ENCODE measurements at regions not wholly inside any gene's neighbourhood (a gene's known extent, or its start where the extent isn't known, plus 50 kb on each side); places are given as distances from the start of the nearest gene placed in this dataset.
"Not testable (repeated sequence)": the region's sequence is repeated elsewhere in the genome, so short reads cannot be mapped to it uniquely, and the experiment has no call there.

GRCh38 chr5:63022403-63022802 is 443.8 kb downstream of the LRRC70 start:
- no peak for DNase-seq (ENCODE audit: low read depth in 2 of 3, low spot score in 2 of 3)

GRCh38 chr5:63011158-63011557 is 432.5 kb downstream of the LRRC70 start:
- DNase-seq (ENCODE audit: low read depth in 2 of 3, low spot score in 2 of 3), result no peak

DNA sequence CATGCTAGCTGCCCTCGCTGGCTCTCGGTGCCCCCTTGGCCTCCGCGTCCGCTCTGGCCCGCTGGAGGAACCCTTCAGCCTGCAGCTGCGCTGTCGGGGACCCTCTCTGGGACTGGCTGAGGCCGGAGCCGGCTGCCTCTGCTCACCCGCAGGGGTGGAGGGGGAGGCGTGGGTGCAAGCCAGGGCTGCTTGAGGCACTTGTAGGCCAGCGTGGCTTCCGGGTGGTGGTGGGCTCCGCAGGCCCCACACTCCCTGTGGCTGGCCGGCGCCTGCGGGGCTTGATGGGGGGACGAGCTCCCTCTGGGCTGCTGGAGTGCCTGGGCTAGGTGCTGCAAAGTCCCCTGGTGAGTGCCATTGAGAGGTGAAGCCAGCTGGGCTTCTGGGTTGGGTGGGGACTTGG is 429.6 kb downstream of the LRRC70 start:
- no peak for DNase-seq (ENCODE audit: low read depth in 2 of 3, low spot score in 2 of 3)

DNA sequence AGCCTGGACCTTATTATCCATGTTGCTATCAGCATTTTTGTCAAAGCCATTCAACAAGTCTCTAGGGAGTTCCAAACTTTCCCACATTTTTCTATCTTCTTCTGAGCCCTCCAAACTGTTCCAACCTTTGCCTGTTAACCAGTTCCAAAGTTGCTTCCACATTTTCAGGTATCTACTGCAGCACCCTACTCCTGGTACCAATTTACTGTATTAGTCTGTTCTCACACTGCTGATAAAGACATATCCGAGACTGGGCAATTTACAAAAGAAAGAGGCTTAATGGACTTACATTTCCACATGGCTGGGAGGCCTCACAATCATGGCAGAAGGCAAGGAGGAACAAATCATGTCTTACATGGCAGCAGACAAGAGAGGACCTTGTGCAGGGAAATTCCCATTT is 416.2 kb downstream of the LRRC70 start:
- not testable (repeated sequence) for DNase-seq (ENCODE audit: low read depth in 2 of 3, low spot score in 2 of 3)

- no peak for DNase-seq (ENCODE audit: low read depth in 2 of 3, low spot score in 2 of 3)
Measured at GRCh38 chr5:62985749-62986148, 407.1 kb downstream of the LRRC70 start.

DNA sequence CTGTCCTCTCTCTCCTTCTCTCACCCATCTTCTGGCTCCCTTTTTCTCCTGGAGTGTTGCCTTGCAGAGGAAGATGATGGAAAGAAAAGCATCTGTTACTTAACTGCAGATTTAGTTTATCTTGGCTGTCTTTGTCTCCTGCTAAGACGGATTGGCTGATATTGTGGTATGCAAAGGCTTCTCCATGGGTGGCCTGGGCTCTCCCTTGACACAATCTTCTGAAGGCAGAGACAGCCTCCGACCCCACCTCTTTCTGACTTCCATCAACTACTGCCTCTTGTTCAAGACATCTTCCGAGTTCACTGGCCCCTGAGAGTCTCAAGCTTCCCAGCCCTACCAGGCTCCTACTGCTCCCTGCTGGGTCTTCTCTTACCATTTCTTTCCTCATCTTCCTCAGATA is 403.7 kb downstream of the LRRC70 start:
- no peak for DNase-seq (ENCODE audit: low read depth in 2 of 3, low spot score in 2 of 3)

DNA sequence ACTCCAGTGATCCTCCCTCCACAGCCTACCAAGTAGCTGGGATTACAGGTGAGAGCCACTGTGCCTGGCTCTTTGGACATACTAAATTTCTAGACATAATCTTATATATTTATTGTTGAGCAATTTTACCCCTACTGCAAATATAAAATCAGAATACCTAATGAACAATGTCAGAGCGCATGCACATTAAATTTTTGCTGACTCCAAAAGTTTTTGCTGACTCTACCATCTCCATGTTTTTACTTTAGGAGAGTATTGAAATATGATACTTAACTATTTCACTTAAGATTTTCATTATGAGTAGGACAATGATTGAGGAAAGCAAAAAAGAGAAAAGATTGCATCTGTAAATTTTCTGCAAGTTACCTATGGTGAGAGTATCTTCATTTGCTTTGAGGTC is 402.3 kb downstream of the LRRC70 start:
- no peak for DNase-seq (ENCODE audit: low read depth in 2 of 3, low spot score in 2 of 3)

DNA sequence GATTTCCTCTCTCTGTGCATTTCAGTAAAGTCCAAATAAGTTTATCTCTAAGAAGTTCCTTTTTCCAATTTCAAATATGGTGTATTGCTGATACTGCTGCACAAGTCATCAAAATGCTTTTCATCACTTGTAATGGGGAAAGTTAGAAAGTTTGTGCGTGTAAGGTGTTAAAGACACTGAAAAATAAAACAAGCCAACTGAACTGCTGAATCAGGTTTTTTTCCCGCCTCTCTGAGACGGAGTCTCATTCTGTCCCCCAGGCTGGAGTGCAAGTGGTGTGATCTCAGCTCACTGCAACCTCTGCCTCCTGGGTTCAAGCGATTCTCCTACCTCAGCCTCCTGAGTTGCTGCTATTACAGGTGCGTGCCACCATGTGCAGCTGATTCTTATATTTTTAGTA is 400.9 kb downstream of the LRRC70 start:
- no peak for DNase-seq (ENCODE audit: low read depth in 2 of 3, low spot score in 2 of 3)

GRCh38 chr5:62977661-62978060 is 399.0 kb downstream of the LRRC70 start:
- no peak for DNase-seq (ENCODE audit: low read depth in 2 of 3, low spot score in 2 of 3)

GRCh38 chr5:62974623-62975022 is 396.0 kb downstream of the LRRC70 start:
- DNase-seq (ENCODE audit: low read depth in 2 of 3, low spot score in 2 of 3), result no peak

- no peak for DNase-seq (ENCODE audit: low read depth in 2 of 3, low spot score in 2 of 3)
Measured at GRCh38 chr5:62969409-62970120, 390.9 kb downstream of the LRRC70 start.

DNA sequence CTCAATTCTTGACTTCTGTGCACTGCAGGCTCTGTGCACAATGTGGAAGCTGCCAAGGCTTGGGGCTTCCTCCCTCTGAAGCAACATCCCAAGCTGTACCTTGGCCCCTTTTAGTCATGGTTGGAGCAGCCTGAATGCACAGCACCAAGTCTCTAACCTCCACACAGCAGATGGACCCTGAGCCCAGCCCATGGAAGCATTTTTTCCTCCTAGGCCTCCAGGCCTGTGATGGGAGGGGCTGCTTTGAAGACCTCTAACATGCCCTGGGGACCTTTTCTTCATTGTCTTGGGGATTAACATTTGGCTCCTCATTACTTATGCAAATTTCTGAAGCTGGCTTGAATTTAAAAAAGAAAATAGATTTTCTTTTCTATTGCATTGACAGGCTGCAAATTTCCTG is 385.8 kb downstream of the LRRC70 start:
- no peak for DNase-seq (ENCODE audit: low read depth in 2 of 3, low spot score in 2 of 3)

DNA sequence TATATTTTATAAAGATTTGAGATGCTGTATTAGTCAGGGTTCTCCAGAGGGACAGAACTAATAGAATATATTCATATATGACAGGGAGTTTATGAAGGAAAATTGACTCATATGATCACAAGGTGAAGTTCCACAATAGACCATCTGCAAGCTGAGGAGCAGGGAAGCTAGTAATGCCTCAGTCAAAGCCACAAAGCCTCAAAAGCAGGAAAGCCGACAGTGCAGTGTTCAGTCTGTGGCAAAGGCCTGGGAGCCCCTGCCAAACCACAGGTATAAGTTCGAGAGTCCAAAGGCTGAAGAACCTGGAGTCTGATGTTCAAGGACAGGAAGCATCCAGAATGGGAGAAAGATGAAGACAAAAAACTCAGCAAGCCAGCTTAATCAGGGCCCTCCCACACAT is 382.2 kb downstream of the LRRC70 start:
- no peak for DNase-seq (ENCODE audit: low read depth in 2 of 3, low spot score in 2 of 3)

DNA sequence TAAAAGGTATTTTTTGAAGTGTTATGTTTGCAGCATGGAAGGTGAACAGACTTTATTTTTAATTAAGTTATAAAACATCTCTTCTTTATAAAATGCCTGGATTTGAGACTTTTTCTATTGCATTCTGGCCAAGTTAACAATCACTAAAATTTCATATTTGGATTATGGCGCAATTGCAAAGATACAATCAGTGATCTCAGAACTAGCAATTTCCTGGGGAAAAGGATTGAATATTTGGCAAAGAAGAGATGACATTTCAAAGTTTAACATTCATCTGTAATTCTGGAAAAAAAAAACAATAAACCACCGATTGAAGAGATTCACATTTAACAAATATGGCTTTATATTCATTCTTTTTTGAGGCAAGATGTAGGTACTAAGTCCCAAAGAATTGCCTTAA is 378.0 kb downstream of the LRRC70 start:
- no peak for DNase-seq (ENCODE audit: low read depth in 2 of 3, low spot score in 2 of 3)

DNA sequence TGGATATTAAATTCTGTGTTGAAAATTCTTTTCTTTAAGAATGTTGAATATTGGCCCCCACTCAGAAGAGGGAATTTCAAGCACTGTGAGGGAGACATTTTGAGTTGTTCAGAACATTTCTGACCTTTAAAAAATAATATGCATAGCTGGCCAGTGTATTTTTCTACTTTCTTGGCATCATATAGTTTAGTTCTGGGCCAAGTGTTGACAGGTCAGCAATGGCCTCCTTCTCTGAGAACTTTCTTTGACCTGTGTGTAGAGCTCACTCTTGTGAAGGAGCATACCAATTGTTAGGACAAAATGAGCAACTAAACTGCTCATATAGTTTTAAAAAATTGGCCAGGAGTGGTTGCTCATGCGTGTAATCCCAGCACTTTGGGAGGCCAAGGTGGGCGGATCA is 376.0 kb downstream of the LRRC70 start:
- no peak for DNase-seq (ENCODE audit: low read depth in 2 of 3, low spot score in 2 of 3)

DNA sequence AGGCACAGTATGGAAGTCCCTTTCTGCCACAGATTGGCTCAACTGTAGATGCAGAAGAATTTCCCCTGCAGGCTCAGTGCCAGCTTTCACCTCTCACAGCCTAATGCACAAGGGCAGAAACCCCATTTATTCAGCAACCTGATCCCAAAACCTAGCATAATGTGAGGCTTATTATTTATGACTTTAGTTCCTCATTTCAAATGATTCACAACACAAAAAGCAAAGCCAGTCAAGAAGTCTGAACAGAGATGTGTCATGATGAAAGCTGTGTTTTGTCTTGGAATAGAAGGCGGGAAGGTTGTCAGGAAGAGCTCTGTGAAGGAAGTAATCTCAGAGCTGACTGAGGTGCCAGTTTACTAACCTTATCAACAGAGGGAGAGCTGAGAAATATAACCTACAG is 369.7 kb downstream of the LRRC70 start:
- no peak for DNase-seq (ENCODE audit: low read depth in 2 of 3, low spot score in 2 of 3)

DNA sequence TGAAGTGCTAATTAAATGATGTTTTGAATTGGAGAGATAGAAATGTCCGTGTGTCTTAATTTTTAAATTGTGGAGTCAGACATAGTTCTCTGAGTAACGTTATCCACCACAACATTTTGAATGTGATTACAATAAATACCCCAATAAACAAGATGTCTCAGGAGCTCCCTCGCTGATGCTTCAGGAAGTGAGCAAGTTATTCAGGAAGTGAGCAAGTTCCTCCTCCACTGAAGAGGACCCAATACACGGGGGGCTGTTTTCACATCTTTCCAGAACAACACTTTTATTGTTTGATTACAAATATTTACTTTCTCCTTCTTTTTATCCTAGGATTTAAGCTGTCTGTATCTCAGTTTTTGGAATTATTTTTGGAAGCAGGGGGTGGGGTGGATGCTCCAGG is 363.8 kb downstream of the LRRC70 start:
- no peak for DNase-seq (ENCODE audit: low read depth in 2 of 3, low spot score in 2 of 3)

GRCh38 chr5:62938927-62939326 is 360.3 kb downstream of the LRRC70 start:
- no peak for DNase-seq (ENCODE audit: low read depth in 2 of 3, low spot score in 2 of 3)

- DNase-seq (ENCODE audit: low read depth in 2 of 3, low spot score in 2 of 3), result no peak
Measured at GRCh38 chr5:62937661-62938558, 359.3 kb downstream of the LRRC70 start.

- no peak for DNase-seq (ENCODE audit: low read depth in 2 of 3, low spot score in 2 of 3)
Measured at GRCh38 chr5:62935660-62936059, 357.0 kb downstream of the LRRC70 start.

DNA sequence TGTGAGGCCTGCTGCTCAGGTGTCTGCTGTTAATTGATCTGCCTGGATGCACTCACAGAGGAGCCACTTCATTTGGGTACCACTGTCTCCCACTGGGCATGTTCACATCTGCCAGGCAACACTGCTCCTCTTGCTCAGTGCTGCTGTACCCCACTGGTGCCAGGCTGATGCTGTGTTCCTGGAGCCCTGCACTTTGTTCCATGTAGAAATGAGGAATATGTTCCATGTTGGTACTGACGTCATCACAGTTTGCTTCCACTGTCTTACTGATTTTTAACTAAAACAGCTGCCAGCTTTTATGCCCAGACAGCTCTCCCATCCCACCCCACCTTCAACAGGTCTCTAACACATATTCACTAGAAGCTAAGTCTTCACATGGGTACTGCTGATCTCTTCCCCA is 355.7 kb downstream of the LRRC70 start:
- no peak for DNase-seq (ENCODE audit: low read depth in 2 of 3, low spot score in 2 of 3)

- DNase-seq (ENCODE audit: low read depth in 2 of 3, low spot score in 2 of 3), result no peak
Measured at GRCh38 chr5:62933261-62933660, 354.6 kb downstream of the LRRC70 start.
